HepG2 (cell line): ENCODE measurements at regions not wholly inside any gene's neighbourhood (a gene's known extent, or its start where the extent isn't known, plus 50 kb on each side); places are given as distances from the start of the nearest gene placed in this dataset.
A peak's percentile ranks its signal among the peaks of the same experiment; 100 is the strongest.

ENCODE experiments used
- ATAC-seq: fragments of 200-7000 bp; cut with Tn5 transposase; 3 replicates; pipeline ENCODE4 v1.9.1; 2020; ENCODE audit warnings: mild to moderate bottlenecking, moderate library complexity
- BruUV-seq: library from RNA; stranded (reverse); fragments of 400-500 nt; replicated peaks from 2 replicates; lab custom pipeline; 2021; lab: Mats Ljungman, UMichigan
- CTCF ChIA-PET: fragments of 300-600 bp; formaldehyde crosslinking; extraction: SDS; loops from one replicate; lab custom pipeline; 2021; ENCODE audit warnings: low total read pairs, inconsistent platforms, low intra/inter-chr PET ratio; lab: Yijun Ruan, JAX
- POLR2A ChIA-PET: fragments of 350-600 bp; sonication (Branson Sonifier 250); formaldehyde crosslinking; loops from one replicate; lab custom pipeline; 2020; ENCODE audit warnings: antibody characterized with exemption, inconsistent platforms; lab: Yijun Ruan, JAX
- DNase-seq: peaks from one replicate; pipeline ENCODE4 v3.0.0-alpha.2; 2015; ENCODE audit warnings: low spot score
- FAIRE-seq: peaks from 3 replicates; lab custom pipeline; 2011; peaks lifted over from hg19 to GRCh38; lab: Jason Lieb, UNC
- H2AFZ ChIP-seq: one replicate; pipeline ENCODE4 v1.6.1; 2011; ENCODE audit warnings: low read length, inconsistent platforms
- H3K27ac ChIP-seq: fragments of 300-600 bp; 3 replicates; pipeline ENCODE4 v1.8.0; 2011; ENCODE audit warnings: mixed run types, mild to moderate bottlenecking, mixed read lengths, low read length, inconsistent platforms; ENCODE audit not compliant: insufficient read depth; ENCODE audit errors: extremely low read length
- H3K27me3 ChIP-seq, 2 experiments: fragments of 200-600 bp in 1 of 2; 2 replicates in 1 of 2; 3 replicates in 1 of 2; pipeline versions ENCODE4 v1.6.0 to v1.8.0; 2011; ENCODE audit warnings: low read length in 2 of 2, mild to moderate bottlenecking in 2 of 2, moderate library complexity in 2 of 2, inconsistent platforms in 1 of 2; ENCODE audit not compliant: insufficient read depth in 2 of 2, control insufficient read depth in 1 of 2
- H3K36me3 ChIP-seq, 2 experiments: fragments of 200-600 bp in 1 of 2; replicated peaks in 1 of 2; 2 replicates in 1 of 2; 3 replicates in 1 of 2; pipeline versions ENCODE4 v1.5.1 to v1.8.0; 2011; ENCODE audit warnings: low read length in 2 of 2, inconsistent platforms in 1 of 2; ENCODE audit not compliant: insufficient read depth in 2 of 2, control insufficient read depth in 1 of 2
- H3K4me1 ChIP-seq: 2 replicates; pipeline ENCODE4 v1.5.1; 2012; ENCODE audit warnings: low read length, inconsistent platforms; ENCODE audit not compliant: insufficient read depth
- H3K4me2 ChIP-seq: 2 replicates; pipeline ENCODE4 v1.6.0; 2011; ENCODE audit warnings: low read depth, low read length, inconsistent platforms
- H3K4me3 ChIP-seq, 3 experiments: fragments of 200-600 bp in 1 of 3; sonication (generic), shearing (Covaris generic) in 1 of 3; replicated peaks in 1 of 3; 2 replicates each; pipeline ENCODE4 v1.5.1; 2011 to 2016; ENCODE audit warnings: low read length in 3 of 3, inconsistent platforms in 2 of 3, low read depth in 2 of 3, mild to moderate bottlenecking in 2 of 3, control low read depth in 1 of 3, mixed read lengths in 1 of 3; ENCODE audit not compliant: insufficient read depth in 1 of 3
- H3K79me2 ChIP-seq: one replicate; pipeline ENCODE4 v1.6.1; 2011; ENCODE audit warnings: low read length, inconsistent platforms; ENCODE audit not compliant: insufficient read depth
- H3K9ac ChIP-seq: 2 replicates; pipeline ENCODE4 v1.6.0; 2011; ENCODE audit warnings: mild to moderate bottlenecking, low read depth, low read length, inconsistent platforms; ENCODE audit not compliant: insufficient read depth
- H3K9me3 ChIP-seq: 2 replicates; pipeline ENCODE4 v1.5.1; 2012; ENCODE audit warnings: mild to moderate bottlenecking, low read length
- H4K20me1 ChIP-seq: 2 replicates; pipeline ENCODE4 v1.6.0; 2011; ENCODE audit warnings: inconsistent platforms, mild to moderate bottlenecking, low read length, moderate library complexity; ENCODE audit not compliant: insufficient read depth
- EZH2 ChIP-seq: conservative IDR thresholded peaks from 2 replicates; pipeline ENCODE4 v1.6.1; 2012; ENCODE audit warnings: mild to moderate bottlenecking, low read depth, low read length, moderate library complexity
- FOSL1 ChIP-seq: sonication (generic); formaldehyde crosslinking; IDR thresholded peaks from 2 replicates; pipeline ENCODE4 v1.9.0; 2021; ENCODE audit warnings: missing genetic modification reagents, borderline replicate concordance
- GATAD2A ChIP-seq: IDR thresholded peaks from 2 replicates; pipeline ENCODE4 v1.6.1; 2016
- KLF6 ChIP-seq: IDR thresholded peaks from 2 replicates; pipeline ENCODE4 v1.8.0; 2016; ENCODE audit warnings: missing biosample characterization, missing genetic modification reagents
- MAFF ChIP-seq: IDR thresholded peaks from 2 replicates; pipeline ENCODE4 v1.6.1; 2011; ENCODE audit warnings: low read depth, low read length, improper control_type of control experiment
- REPIN1 ChIP-seq: sonication (generic); formaldehyde crosslinking; IDR thresholded peaks from 2 replicates; pipeline ENCODE4 v1.8.0; 2022; ENCODE audit warnings: missing genetic modification reagents, low read depth, mild to moderate bottlenecking, borderline replicate concordance
- SOX5 ChIP-seq: IDR thresholded peaks from 2 replicates; pipeline ENCODE4 v1.6.1; 2016; ENCODE audit warnings: borderline replicate concordance
- ZNF232 ChIP-seq: sonication (generic); formaldehyde crosslinking; IDR thresholded peaks from 2 replicates; pipeline ENCODE4 v1.4.0; 2020; ENCODE audit warnings: missing genetic modification reagents, borderline replicate concordance
- ZNF749 ChIP-seq: sonication (generic); formaldehyde crosslinking; IDR thresholded peaks from 2 replicates; pipeline ENCODE4 v1.8.0; 2022; ENCODE audit warnings: mild to moderate bottlenecking, missing genetic modification reagents, moderate library complexity, borderline replicate concordance
- ZNF776 ChIP-seq: sonication (generic); formaldehyde crosslinking; IDR thresholded peaks from 2 replicates; pipeline ENCODE4 v1.4.0; 2020; ENCODE audit warnings: mild to moderate bottlenecking, missing genetic modification reagents
- WGBS: methylation state at CpG from one replicate; pipeline ENCODE4 v1.1.6; 2017; ENCODE audit warnings: low lambda C conversion rate; 5-methylcytosine and 5-hydroxymethylcytosine counted together
- in situ Hi-C: cut with HindIII; loops from 2 replicates; pipeline ENCODE4 v1.10.0; 2017; ENCODE audit warnings: low pct_unique_long_range_greater_than_20kb; ENCODE audit not compliant: extremely low pct_ligation_motif_present
- intact Hi-C: fragments of 100-400 bp; cut with micrococcal nuclease; formaldehyde crosslinking; loops from one replicate; pipeline ENCODE4 v1.10.0; 2022; ENCODE audit not compliant: unreplicated experiment
- TF ChIP-seq, protein P1 (sequence below): sonication (generic); formaldehyde crosslinking; conservative IDR thresholded peaks from 2 replicates; pipeline ENCODE4 v1.4.0; 2020; ENCODE audit warnings: mild to moderate bottlenecking, missing genetic modification reagents, moderate library complexity
- TF ChIP-seq, protein P2 (sequence below): IDR thresholded peaks from 2 replicates; pipeline ENCODE4 v1.6.1; 2016

DNA sequence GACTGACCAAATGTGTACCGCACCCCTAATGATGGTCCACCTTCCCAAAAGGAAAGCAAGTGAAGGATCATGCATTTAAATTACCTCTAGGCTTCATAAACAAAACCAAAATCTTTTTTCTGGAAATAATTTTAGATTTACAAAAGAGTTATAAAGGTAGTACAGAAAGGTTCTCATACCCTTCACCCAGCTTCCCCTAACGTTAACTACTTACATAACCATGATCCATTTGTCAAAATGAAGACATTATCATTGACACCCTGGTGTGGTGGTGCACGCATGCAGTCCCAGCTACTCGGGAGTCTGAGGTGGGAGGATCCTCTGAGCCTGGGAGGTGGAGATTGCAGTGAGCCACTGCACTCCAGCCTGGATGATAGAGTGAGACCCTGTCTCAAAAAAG is 75.1 kb upstream of the TCF7L2 start:
- no peak for TF ChIP-seq SOX5 (CRISPR knock-in tag)
- TF ChIP-seq REPIN1 (CRISPR knock-in tag), result no peak
- TF ChIP-seq KLF6 (CRISPR knock-in tag), result no peak
- TF ChIP-seq ZNF749 (CRISPR knock-in tag), result no peak
- no TSS peak for BruUV-seq
- no peaks in the 10 kb centered on the region for H4K20me1 ChIP-seq
- intact Hi-C loops (no loop called here), in situ Hi-C loops (no loop called here)
- POLR2A ChIA-PET, result no interaction called here
- ATAC-seq, result no peak
- no peak for FAIRE-seq
- H3K4me1 ChIP-seq, result peaks cover 33% of the 10 kb centered on the region
- H3K27me3 ChIP-seq, result no peaks in the 10 kb centered on the region; a peak in 1 of 5 replicates
- CTCF ChIA-PET, result no interaction called here
- no peak overlapping the region for H3K4me3 ChIP-seq
- H3K36me3 ChIP-seq, result no peaks in the 10 kb centered on the region
- H3K9me3 ChIP-seq, result peaks cover 28% of the 10 kb centered on the region
- DNase-seq, result no peak
- H2AFZ ChIP-seq, result no peak overlapping the region
- H3K27ac ChIP-seq, result no peak overlapping the region
- no peak overlapping the region for H3K9ac ChIP-seq
- H3K79me2 ChIP-seq, result no peaks in the 10 kb centered on the region
- WGBS, result 54% methylated on average over 3 of the region's 4 CpGs
- no peak overlapping the region for H3K4me2 ChIP-seq

DNA sequence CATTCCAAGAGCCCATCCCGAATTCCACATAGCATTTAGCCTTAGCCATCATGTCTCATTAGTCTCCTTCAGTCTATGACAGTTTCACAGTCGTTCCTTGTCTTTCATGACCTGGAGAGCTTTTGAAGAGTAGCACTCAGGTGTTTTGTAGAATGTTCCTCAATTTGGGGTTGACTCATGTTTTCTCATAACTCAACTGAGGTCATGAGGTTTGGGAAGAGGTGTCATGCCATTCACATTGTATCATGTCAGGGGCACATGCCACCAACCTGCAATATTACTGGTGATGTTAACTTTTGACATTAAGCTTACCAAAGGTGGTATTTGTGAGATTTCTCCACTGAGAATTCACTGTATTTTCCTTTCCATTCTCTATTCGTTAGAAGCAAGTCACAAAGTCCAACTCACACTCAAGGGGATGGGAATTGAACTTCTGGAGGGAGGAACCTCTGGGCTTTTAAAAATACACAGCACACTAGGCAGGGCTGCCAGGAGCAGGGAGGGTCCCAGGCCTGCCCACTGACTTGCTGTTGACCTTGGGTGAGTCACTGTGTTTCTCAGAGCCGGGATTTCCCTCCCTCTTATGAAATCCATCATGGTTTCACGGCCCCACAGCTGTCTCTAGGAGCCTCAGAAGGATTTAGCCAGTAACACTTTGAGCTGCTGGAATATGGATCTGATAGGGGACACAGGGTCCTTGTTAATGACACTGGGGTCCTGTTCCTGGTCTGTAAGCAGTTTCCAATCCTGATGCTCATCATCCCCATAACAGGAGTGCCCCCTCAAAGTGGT is 74.4 kb upstream of the TCF7L2 start:
- Histone ChIP-seq H3K4me1 (peaks cover 37% of the 10 kb centered on the region), H3K4me3 (no peak overlapping the region), H4K20me1 (no peaks in the 10 kb centered on the region), H3K9me3 (peaks cover 22% of the 10 kb centered on the region), H3K27me3 (no peaks in the 10 kb centered on the region; a peak in 1 of 5 replicates), H3K9ac (no peak overlapping the region), H3K36me3 (no peaks in the 10 kb centered on the region), H2AFZ (no peak overlapping the region), H3K27ac (no peak overlapping the region), H3K4me2 (peak overlapping the region; percentile 22; the same call in 1 of the 2 replicates), H3K79me2 (no peaks in the 10 kb centered on the region)
- WGBS, result 2% methylated on average over 5 of the region's 5 CpGs
- ChIA-PET POLR2A (interaction anchor here (1.0 kb wide), 1 partner anchor 24 kb away, joined by 3 read pairs; no protein-coding TSS in a partner anchor), CTCF (no interaction called here)
- no peak for FAIRE-seq
- peak; percentile 47 for DNase-seq
- in situ Hi-C loops (no loop called here), intact Hi-C loops (no loop called here)
- no TSS peak for BruUV-seq
- ATAC-seq, result peak; percentile 61
- TF ChIP-seq, protein P1, sequence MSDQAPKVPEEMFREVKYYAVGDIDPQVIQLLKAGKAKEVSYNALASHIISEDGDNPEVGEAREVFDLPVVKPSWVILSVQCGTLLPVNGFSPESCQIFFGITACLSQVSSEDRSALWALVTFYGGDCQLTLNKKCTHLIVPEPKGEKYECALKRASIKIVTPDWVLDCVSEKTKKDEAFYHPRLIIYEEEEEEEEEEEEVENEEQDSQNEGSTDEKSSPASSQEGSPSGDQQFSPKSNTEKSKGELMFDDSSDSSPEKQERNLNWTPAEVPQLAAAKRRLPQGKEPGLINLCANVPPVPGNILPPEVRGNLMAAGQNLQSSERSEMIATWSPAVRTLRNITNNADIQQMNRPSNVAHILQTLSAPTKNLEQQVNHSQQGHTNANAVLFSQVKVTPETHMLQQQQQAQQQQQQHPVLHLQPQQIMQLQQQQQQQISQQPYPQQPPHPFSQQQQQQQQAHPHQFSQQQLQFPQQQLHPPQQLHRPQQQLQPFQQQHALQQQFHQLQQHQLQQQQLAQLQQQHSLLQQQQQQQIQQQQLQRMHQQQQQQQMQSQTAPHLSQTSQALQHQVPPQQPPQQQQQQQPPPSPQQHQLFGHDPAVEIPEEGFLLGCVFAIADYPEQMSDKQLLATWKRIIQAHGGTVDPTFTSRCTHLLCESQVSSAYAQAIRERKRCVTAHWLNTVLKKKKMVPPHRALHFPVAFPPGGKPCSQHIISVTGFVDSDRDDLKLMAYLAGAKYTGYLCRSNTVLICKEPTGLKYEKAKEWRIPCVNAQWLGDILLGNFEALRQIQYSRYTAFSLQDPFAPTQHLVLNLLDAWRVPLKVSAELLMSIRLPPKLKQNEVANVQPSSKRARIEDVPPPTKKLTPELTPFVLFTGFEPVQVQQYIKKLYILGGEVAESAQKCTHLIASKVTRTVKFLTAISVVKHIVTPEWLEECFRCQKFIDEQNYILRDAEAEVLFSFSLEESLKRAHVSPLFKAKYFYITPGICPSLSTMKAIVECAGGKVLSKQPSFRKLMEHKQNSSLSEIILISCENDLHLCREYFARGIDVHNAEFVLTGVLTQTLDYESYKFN (CRISPR knock-in tag), result 0 out of 2 replicates have a peak, but pooled peaks have one; percentile 10
- TF ChIP-seq GATAD2A (CRISPR knock-in tag) (peak; percentile 14; the same call in 1 of the 2 replicates), FOSL1 (CRISPR knock-in tag) (peak; percentile 60; the same call in 1 of the 2 replicates), EZH2 (no peak), MAFF (no peak), ZNF776 (CRISPR knock-in tag) (no peak), ZNF232 (CRISPR knock-in tag) (no peak)
- TF ChIP-seq, protein P2, sequence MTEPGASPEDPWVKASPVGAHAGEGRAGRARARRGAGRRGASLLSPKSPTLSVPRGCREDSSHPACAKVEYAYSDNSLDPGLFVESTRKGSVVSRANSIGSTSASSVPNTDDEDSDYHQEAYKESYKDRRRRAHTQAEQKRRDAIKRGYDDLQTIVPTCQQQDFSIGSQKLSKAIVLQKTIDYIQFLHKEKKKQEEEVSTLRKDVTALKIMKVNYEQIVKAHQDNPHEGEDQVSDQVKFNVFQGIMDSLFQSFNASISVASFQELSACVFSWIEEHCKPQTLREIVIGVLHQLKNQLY (CRISPR knock-in tag), result no peak
